Lower leg skin (tissue), 4 donors: ENCODE measurements at regions not wholly inside any gene's neighbourhood (a gene's known extent, or its start where the extent isn't known, plus 50 kb on each side); places are given as distances from the start of the nearest gene placed in this dataset.

ENCODE experiments used
- DNase-seq, 2 donors: peaks; one replicate each; pipeline ENCODE4 v3.0.0-alpha.2; 2019; ENCODE audit warnings: low spot score in 2 of 2
- H3K4me3 ChIP-seq: fragments of 200-600 bp; sonication (generic); 2 replicates; pipeline ENCODE4 v1.5.1; 2017; ENCODE audit warnings: mild to moderate bottlenecking, low read depth; ENCODE audit not compliant: poor library complexity, severe bottlenecking
- CTCF ChIP-seq, 3 donors: fragments of 450-650 bp; IDR thresholded peaks; one replicate each; pipeline ENCODE4 v1.5.1; 2016; ENCODE audit warnings: antibody characterized with exemption in 3 of 3, mild to moderate bottlenecking in 3 of 3, moderate library complexity in 2 of 3
- POLR2A ChIP-seq, 2 donors: fragments of 450-650 bp; IDR thresholded peaks; one replicate each; pipeline ENCODE4 v1.6.1; 2016 to 2017; ENCODE audit warnings: antibody characterized with exemption in 2 of 2, mild to moderate bottlenecking in 1 of 2, moderate library complexity in 1 of 2
- WGBS, 2 donors: methylation state at CpG; one replicate each; pipeline ENCODE4 v1.1.5; 2018; 5-methylcytosine and 5-hydroxymethylcytosine counted together
- intact Hi-C: fragments of 100-400 bp; cut with DNase I; formaldehyde crosslinking; loops from one replicate; pipeline ENCODE4 v1.15.0; 2023; ENCODE audit warnings: low total_unique reads

GRCh38 chr6:920512-920911 lies 227.6 kb upstream of the EXOC2 start:
- intact Hi-C loops, result no loop called here
- 88 to 91% methylated on average over 9 of the region's 9 CpGs for WGBS, 2 donors
- H3K4me3 ChIP-seq, result no peak overlapping the region
- DNase-seq, result no peak
- TF ChIP-seq CTCF (IDR thresholded peaks at IDR 0.05) (no peak), POLR2A (IDR thresholded peaks at IDR 0.05) (no peak)

- no peak for TF ChIP-seq CTCF (IDR thresholded peaks at IDR 0.05)
- TF ChIP-seq POLR2A (IDR thresholded peaks at IDR 0.05), result no peak
- intact Hi-C loops, result no loop called here
- 85 to 86% methylated on average over 1 of the region's 1 CpG for WGBS, 2 donors
- H3K4me3 ChIP-seq, result no peak overlapping the region
- no peak for DNase-seq
Measured at GRCh38 chr6:919500-919899, 226.6 kb upstream of the EXOC2 start.

- intact Hi-C loops, result no loop called here
- 82 to 85% methylated on average over 3 of the region's 3 CpGs for WGBS, 2 donors
- no peak for DNase-seq
- H3K4me3 ChIP-seq, result no peak overlapping the region
- TF ChIP-seq POLR2A (IDR thresholded peaks at IDR 0.05), result no peak
- TF ChIP-seq CTCF (IDR thresholded peaks at IDR 0.05), result no peak
Measured at GRCh38 chr6:917939-918338, 225.0 kb upstream of the EXOC2 start.

GRCh38 chr6:917296-917695 lies 224.4 kb upstream of the EXOC2 start:
- no peak for DNase-seq
- H3K4me3 ChIP-seq, result no peak overlapping the region
- 45 to 48% methylated on average over 2 of the region's 2 CpGs for WGBS, 2 donors
- intact Hi-C loops, result no loop called here
- TF ChIP-seq CTCF (IDR thresholded peaks at IDR 0.05), result no peak
- no peak for TF ChIP-seq POLR2A (IDR thresholded peaks at IDR 0.05)

GRCh38 chr6:916131-916530 lies 223.2 kb upstream of the EXOC2 start:
- DNase-seq, result no peak
- 95 to 98% methylated on average over 8 of the region's 8 CpGs for WGBS, 2 donors
- no peak overlapping the region for H3K4me3 ChIP-seq
- TF ChIP-seq CTCF (IDR thresholded peaks at IDR 0.05), result no peak
- no peak for TF ChIP-seq POLR2A (IDR thresholded peaks at IDR 0.05)
- intact Hi-C loops, result no loop called here
